ENCODE measurements at regions not wholly inside any gene's neighbourhood (a gene's known extent, or its start where the extent isn't known, plus 50 kb on each side); places are given as distances from the start of the nearest gene placed in this dataset.

DNA sequence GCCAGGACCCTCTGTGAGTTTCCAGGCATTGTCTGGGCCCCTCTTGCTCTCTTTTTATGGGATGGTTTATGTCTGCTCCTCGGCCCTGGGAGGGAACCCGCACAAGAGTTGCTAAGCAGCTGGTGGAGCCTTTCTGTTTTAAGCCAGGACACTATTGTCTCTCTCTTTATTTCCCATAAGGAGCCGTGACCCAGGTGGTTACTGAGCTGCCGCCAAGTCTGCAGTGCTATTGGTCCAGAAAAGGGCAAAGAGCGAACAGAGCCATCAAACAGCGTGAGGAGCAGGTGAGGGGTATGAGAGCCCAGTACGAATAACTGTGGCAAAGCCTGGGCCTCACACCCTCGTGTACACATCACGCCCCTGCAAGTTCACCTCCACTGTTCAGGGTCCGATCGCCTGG lies 280.2 kb downstream of the SHQ1 start:
- Histone ChIP-seq H3K4me1 (ENCODE audit: control insufficient read depth, extremely low read depth, insufficient read depth, low read length) (no peaks in the 10 kb centered on the region), H3K4me2 (ENCODE audit: insufficient read depth, low read length) (no peak overlapping the region), H3K9me3 (replicated peaks; ENCODE audit: control insufficient read depth, insufficient read depth, low read length) (no peaks in the 10 kb centered on the region), H3K27ac (ENCODE audit: insufficient read depth, low read depth, low read length) (no peak overlapping the region), H3K27me3 (ENCODE audit: control insufficient read depth in 2 of 2, insufficient read depth in 2 of 2, low read length in 2 of 2) (peaks cover 0 to 2% of the 10 kb centered on the region in 2 experiments), H3K9ac (replicated peaks; ENCODE audit: extremely low read depth, insufficient read depth, low read length) (no peak overlapping the region), H3K4me3 (replicated peaks in 1 of 3; ENCODE audit: insufficient read depth in 1 of 3, low read depth in 1 of 3, low read length in 3 of 3) (no peak overlapping the region), H4K20me1 (replicated peaks; ENCODE audit: control insufficient read depth, extremely low read depth, insufficient read depth, low read length) (no peaks in the 10 kb centered on the region), H2AFZ (ENCODE audit: low read depth, low read length) (no peak overlapping the region), H3K9me1 (replicated peaks; ENCODE audit: control insufficient read depth, extremely low read depth, insufficient read depth, low read length) (no peaks in the 10 kb centered on the region), H3K36me3 (ENCODE audit: control insufficient read depth in 2 of 2, extremely low read depth in 1 of 2, insufficient read depth in 2 of 2, low read length in 2 of 2) (no peaks in the 10 kb centered on the region), H3K79me2 (ENCODE audit: control insufficient read depth, insufficient read depth, low read length) (no peaks in the 10 kb centered on the region)
- TF ChIP-seq MYC (IDR thresholded peaks at IDR 0.05; ENCODE audit: low read depth, low read length) (no peak), EZH2 (IDR thresholded peaks at IDR 0.05; ENCODE audit: borderline replicate concordance, low read depth, low read length, severe bottlenecking) (no peak), GATA2 (IDR thresholded peaks at IDR 0.05; ENCODE audit: insufficient read depth, insufficient read length, low read depth, low read length) (no peak), JUN (IDR thresholded peaks at IDR 0.05; ENCODE audit: borderline replicate concordance, insufficient read depth, insufficient read length, low read depth) (no peak), POLR2AphosphoS5 (IDR thresholded peaks at IDR 0.05; ENCODE audit: insufficient read depth, low read depth, low read length) (no peak), CTCF (IDR thresholded peaks at IDR 0.05; ENCODE audit: extremely low read depth in 1 of 2, insufficient read depth in 1 of 2, low read depth in 1 of 2, low read length in 2 of 2) (no peak), MAX (IDR thresholded peaks at IDR 0.05; ENCODE audit: insufficient read depth, insufficient read length) (no peak), POLR2A (IDR thresholded peaks at IDR 0.05; ENCODE audit: low read depth, low read length) (no peak), FOS (IDR thresholded peaks at IDR 0.05; ENCODE audit: borderline replicate concordance, insufficient read depth, low read length) (no peak)
- intact Hi-C loops (cut with micrococcal nuclease), result no loop called here
- no TSS peak for BruUV-seq (replicated peaks)
- ChIA-PET POLR2A (no interaction called here), CTCF (interaction anchor here (1.7 kb wide), 1 partner anchor 11 kb away, joined by 6 read pairs; no protein-coding TSS in a partner anchor)
- no peak for DNase-seq (ENCODE audit: low read depth, low spot score)
- no peak for FAIRE-seq
- dilution Hi-C loops (cut with MboI; ENCODE audit: extremely low pct_ligation_motif_present, low sequenced_read_pairs), result no loop called here

Measured in endothelial cell of umbilical vein (primary cell).